ENCODE measurements at regions not wholly inside any gene's neighbourhood (a gene's known extent, or its start where the extent isn't known, plus 50 kb on each side); places are given as distances from the start of the nearest gene placed in this dataset.

DNA sequence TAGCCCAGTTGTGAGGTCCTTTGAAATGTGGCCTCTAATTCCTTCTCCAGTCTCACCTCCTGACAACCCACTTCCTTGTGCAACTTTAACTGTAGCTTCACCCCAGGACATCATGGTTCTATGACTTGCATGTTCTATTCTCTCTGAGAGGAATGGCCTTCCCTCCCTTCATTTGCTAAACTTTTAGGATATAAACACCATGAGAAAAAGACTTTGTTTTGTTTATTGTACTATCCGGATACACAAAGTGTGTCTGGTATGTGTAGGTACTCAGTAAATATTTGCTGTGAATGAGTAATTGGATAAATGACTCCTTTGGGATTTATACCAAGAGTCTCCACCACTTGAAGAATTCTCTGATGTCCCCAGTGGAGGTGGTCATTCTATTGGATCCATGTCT lies 547.6 kb downstream of the INSC start:
- no peaks in the 10 kb centered on the region for H3K27me3 ChIP-seq (replicated peaks; ENCODE audit: insufficient read depth)
- no peak overlapping the region for H3K4me3 ChIP-seq
- TF ChIP-seq POLR2A (IDR thresholded peaks at IDR 0.05) (no peak), CTCF (IDR thresholded peaks at IDR 0.05) (no peak), POLR2AphosphoS5 (IDR thresholded peaks at IDR 0.05) (no peak)
- no peaks in the 10 kb centered on the region for H3K4me1 ChIP-seq (replicated peaks)
- no peak overlapping the region for H3K27ac ChIP-seq
- whole genome bisulfite sequencing = 76% methylated on average over 1 of the region's 1 CpG
- no peaks in the 10 kb centered on the region for H3K9me3 ChIP-seq
- no peak for DNase-seq (ENCODE audit: low spot score)
- intact Hi-C loops (cut with DNase I) = no loop called here
- H3K36me3 ChIP-seq = no peaks in the 10 kb centered on the region

GRCh38 chr11:15663777-15664218 lies 549.1 kb downstream of the INSC start:
- DNase-seq (ENCODE audit: low spot score) = no peak
- Histone ChIP-seq H3K4me3 (no peak overlapping the region), H3K4me1 (replicated peaks) (no peaks in the 10 kb centered on the region), H3K27me3 (replicated peaks; ENCODE audit: insufficient read depth) (no peaks in the 10 kb centered on the region), H3K36me3 (no peaks in the 10 kb centered on the region), H3K9me3 (no peaks in the 10 kb centered on the region), H3K27ac (peak overlapping the region in 1 of 2 donors; percentile 29)
- WGBS = 32% methylated on average over 7 of the region's 7 CpGs
- TF ChIP-seq POLR2AphosphoS5 (IDR thresholded peaks at IDR 0.05) (no peak), CTCF (IDR thresholded peaks at IDR 0.05) (no peak), POLR2A (IDR thresholded peaks at IDR 0.05) (no peak)
- intact Hi-C loops (cut with DNase I) = no loop called here

- no peak for TF ChIP-seq POLR2AphosphoS5 (IDR thresholded peaks at IDR 0.05)
- no peak for TF ChIP-seq CTCF (IDR thresholded peaks at IDR 0.05)
- no peak for TF ChIP-seq POLR2A (IDR thresholded peaks at IDR 0.05)
- H3K27me3 ChIP-seq (replicated peaks; ENCODE audit: insufficient read depth) = no peaks in the 10 kb centered on the region
- no peaks in the 10 kb centered on the region for H3K9me3 ChIP-seq
- intact Hi-C loops (cut with DNase I) = no loop called here
- DNase-seq (ENCODE audit: low spot score) = no peak
- 73% methylated on average over 4 of the region's 4 CpGs for WGBS
- H3K4me3 ChIP-seq = no peak overlapping the region
- H3K27ac ChIP-seq = no peak overlapping the region
- no peaks in the 10 kb centered on the region for H3K36me3 ChIP-seq
- peaks cover 3% of the 10 kb centered on the region for H3K4me1 ChIP-seq (replicated peaks)
These were observed 550.7 kb downstream of the INSC start for GRCh38 chr11:15665368-15665871.

DNA sequence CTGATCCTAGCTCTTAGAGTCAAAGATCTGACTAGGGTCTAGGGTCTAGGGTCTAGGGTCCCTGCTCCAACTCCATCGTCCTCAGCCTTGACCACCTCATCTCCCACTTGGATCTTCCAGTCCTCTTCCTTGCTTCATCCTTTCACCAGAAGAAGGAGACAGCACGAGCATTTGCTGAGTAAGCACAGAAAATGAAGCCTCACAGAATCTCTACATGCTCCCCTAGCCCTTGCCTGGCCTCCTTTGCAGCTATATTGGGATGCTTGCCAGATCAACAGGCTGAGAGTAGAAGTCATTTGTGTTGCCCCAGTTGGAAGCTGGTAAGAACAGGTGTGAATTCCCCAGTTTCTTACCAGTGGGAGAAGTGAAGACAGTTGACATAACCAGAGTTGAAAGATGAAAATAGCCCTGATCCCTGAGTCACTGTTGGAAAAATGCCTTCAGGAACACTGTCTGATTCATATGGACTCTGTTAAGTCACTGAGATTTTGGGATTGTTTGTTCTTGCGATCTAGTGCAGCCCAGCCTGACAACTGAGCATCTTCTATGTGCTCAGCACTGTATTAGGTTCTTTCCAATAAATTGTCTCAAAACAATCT lies 552.5 kb downstream of the INSC start:
- no peak overlapping the region for H3K4me3 ChIP-seq
- DNase-seq (ENCODE audit: low spot score) = no peak
- 97% methylated on average over 3 of the region's 3 CpGs for WGBS
- peak overlapping the region in 1 of 2 donors; percentile 69 for H3K27ac ChIP-seq
- no peaks in the 10 kb centered on the region for H3K27me3 ChIP-seq (replicated peaks; ENCODE audit: insufficient read depth)
- no peak for TF ChIP-seq POLR2AphosphoS5 (IDR thresholded peaks at IDR 0.05)
- TF ChIP-seq POLR2A (IDR thresholded peaks at IDR 0.05) = no peak
- TF ChIP-seq CTCF (IDR thresholded peaks at IDR 0.05) = no peak
- H3K36me3 ChIP-seq = no peaks in the 10 kb centered on the region
- H3K9me3 ChIP-seq = no peaks in the 10 kb centered on the region
- H3K4me1 ChIP-seq (replicated peaks) = peaks cover 3% of the 10 kb centered on the region
- intact Hi-C loops (cut with DNase I) = no loop called here

DNA sequence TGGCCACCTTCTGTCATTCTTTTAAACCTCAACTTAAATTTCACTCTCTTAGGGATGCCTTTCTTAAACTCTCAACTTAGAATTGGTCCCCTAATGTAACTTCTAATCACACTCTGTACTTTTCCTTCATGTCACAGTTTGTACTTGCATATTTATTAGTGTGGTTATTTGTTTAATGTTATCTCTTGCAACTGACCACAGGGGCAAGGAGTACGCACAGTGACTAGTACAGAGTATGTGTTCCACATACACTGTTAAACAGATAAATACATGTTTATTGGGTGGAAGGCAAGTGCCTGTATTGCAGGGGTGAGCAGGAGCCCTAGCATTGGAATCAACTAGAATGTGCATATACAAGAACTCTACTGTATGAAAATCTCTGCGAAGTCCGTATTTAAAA lies 554.0 kb downstream of the INSC start:
- no peaks in the 10 kb centered on the region for H3K27me3 ChIP-seq (replicated peaks; ENCODE audit: insufficient read depth)
- no peaks in the 10 kb centered on the region for H3K36me3 ChIP-seq
- DNase-seq (ENCODE audit: low spot score) = no peak
- peak overlapping the region; percentile 36 to 69 for H3K27ac ChIP-seq
- intact Hi-C loops (cut with DNase I) = no loop called here
- H3K4me1 ChIP-seq (replicated peaks) = peaks cover 3% of the 10 kb centered on the region
- 63% methylated on average over 3 of the region's 3 CpGs for WGBS
- no peaks in the 10 kb centered on the region for H3K9me3 ChIP-seq
- peak; percentile 84 for TF ChIP-seq POLR2AphosphoS5 (IDR thresholded peaks at IDR 0.05)
- no peak for TF ChIP-seq CTCF (IDR thresholded peaks at IDR 0.05)
- H3K4me3 ChIP-seq = no peak overlapping the region
